ENCODE measurements at regions not wholly inside any gene's neighbourhood (a gene's known extent, or its start where the extent isn't known, plus 50 kb on each side); places are given as distances from the start of the nearest gene placed in this dataset.

GRCh38 chr1:114227059-114227458 is 73.4 kb upstream of the SYT6 start:
- Histone ChIP-seq H2BK12ac (ENCODE audit: low read length) (no peak overlapping the region), H2BK120ac (ENCODE audit: insufficient read depth, low read length, poor library complexity) (no peak overlapping the region), H4K12ac (ENCODE audit: low read depth, low read length) (no peak overlapping the region), H3K4me3 (ENCODE audit: low read depth, low read length) (no peak overlapping the region), H3K4me1 (ENCODE audit: control insufficient read depth in 1 of 2, insufficient read depth in 2 of 2, low read length in 2 of 2) (no peaks in the 10 kb centered on the region), H4K8ac (ENCODE audit: low read depth, low read length) (no peak overlapping the region), H3K18ac (ENCODE audit: low read length) (no peak overlapping the region), H3K4ac (ENCODE audit: low read depth, low read length) (no peak overlapping the region), H3K27ac (ENCODE audit: low read depth, low read length) (no peak overlapping the region), H3K27me3 (ENCODE audit: insufficient read depth, low read length) (no peaks in the 10 kb centered on the region), H3K9me3 (ENCODE audit: insufficient read depth, low read depth, low read length) (peaks cover 2% of the 10 kb centered on the region), H3K14ac (ENCODE audit: low read length) (no peak overlapping the region), H2AK5ac (ENCODE audit: low read length) (no peak overlapping the region), H3K23ac (ENCODE audit: low read length) (no peak overlapping the region), H3K9ac (ENCODE audit: low read length) (no peak overlapping the region), H2AFZ (ENCODE audit: insufficient read depth, low read length, poor library complexity) (no peak overlapping the region), H4K91ac (ENCODE audit: low read depth, low read length) (no peak overlapping the region), H2BK5ac (ENCODE audit: low read depth, low read length, poor library complexity) (no peak overlapping the region), H3K79me1 (ENCODE audit: low read length) (no peaks in the 10 kb centered on the region), H3K36me3 (ENCODE audit: control insufficient read depth in 1 of 2, insufficient read depth in 2 of 2, low read length in 2 of 2) (no peaks in the 10 kb centered on the region), H3K4me2 (ENCODE audit: low read length) (no peak overlapping the region), H3K79me2 (ENCODE audit: control insufficient read depth, insufficient read depth, low read length, poor library complexity) (no peaks in the 10 kb centered on the region)
- DNase-seq: no peak
- no CpG with 5 or more reads among the region's 4 CpGs for WGBS (ENCODE audit: extremely low coverage, insufficient coverage, insufficient read length)

- Histone ChIP-seq H2BK12ac (ENCODE audit: low read length) (no peak overlapping the region), H3K79me1 (ENCODE audit: low read length) (no peaks in the 10 kb centered on the region), H3K27me3 (ENCODE audit: insufficient read depth, low read length) (no peaks in the 10 kb centered on the region), H3K23ac (ENCODE audit: low read length) (no peak overlapping the region), H2BK120ac (ENCODE audit: insufficient read depth, low read length, poor library complexity) (no peak overlapping the region), H4K12ac (ENCODE audit: low read depth, low read length) (no peak overlapping the region), H3K27ac (ENCODE audit: low read depth, low read length) (no peak overlapping the region), H3K36me3 (ENCODE audit: control insufficient read depth in 1 of 2, insufficient read depth in 2 of 2, low read length in 2 of 2) (no peaks in the 10 kb centered on the region), H3K79me2 (ENCODE audit: control insufficient read depth, insufficient read depth, low read length, poor library complexity) (no peaks in the 10 kb centered on the region), H2BK5ac (ENCODE audit: low read depth, low read length, poor library complexity) (no peak overlapping the region), H3K14ac (ENCODE audit: low read length) (no peak overlapping the region), H3K4me3 (ENCODE audit: low read depth, low read length) (no peak overlapping the region), H3K9ac (ENCODE audit: low read length) (no peak overlapping the region), H3K18ac (ENCODE audit: low read length) (no peak overlapping the region), H2AK5ac (ENCODE audit: low read length) (no peak overlapping the region), H3K4ac (ENCODE audit: low read depth, low read length) (no peak overlapping the region), H4K8ac (ENCODE audit: low read depth, low read length) (no peak overlapping the region), H3K9me3 (ENCODE audit: insufficient read depth, low read depth, low read length) (no peaks in the 10 kb centered on the region), H4K91ac (ENCODE audit: low read depth, low read length) (no peak overlapping the region), H3K4me1 (ENCODE audit: control insufficient read depth in 1 of 2, insufficient read depth in 2 of 2, low read length in 2 of 2) (no peaks in the 10 kb centered on the region), H2AFZ (ENCODE audit: insufficient read depth, low read length, poor library complexity) (no peak overlapping the region), H3K4me2 (ENCODE audit: low read length) (no peak overlapping the region)
- WGBS (ENCODE audit: extremely low coverage, insufficient coverage, insufficient read length): no CpG with 5 or more reads among the region's 7 CpGs
- DNase-seq: no peak
Measured at GRCh38 chr1:114224196-114224907, 70.7 kb upstream of the SYT6 start.

- Histone ChIP-seq H3K18ac (ENCODE audit: low read length) (no peak overlapping the region), H2BK5ac (ENCODE audit: low read depth, low read length, poor library complexity) (no peak overlapping the region), H3K9ac (ENCODE audit: low read length) (no peak overlapping the region), H3K4me1 (ENCODE audit: control insufficient read depth in 1 of 2, insufficient read depth in 2 of 2, low read length in 2 of 2) (no peaks in the 10 kb centered on the region), H3K4me2 (ENCODE audit: low read length) (no peak overlapping the region), H3K79me2 (ENCODE audit: control insufficient read depth, insufficient read depth, low read length, poor library complexity) (no peaks in the 10 kb centered on the region), H4K8ac (ENCODE audit: low read depth, low read length) (no peak overlapping the region), H2AK5ac (ENCODE audit: low read length) (no peak overlapping the region), H3K4ac (ENCODE audit: low read depth, low read length) (no peak overlapping the region), H3K23ac (ENCODE audit: low read length) (no peak overlapping the region), H3K27me3 (ENCODE audit: insufficient read depth, low read length) (no peaks in the 10 kb centered on the region), H3K36me3 (ENCODE audit: control insufficient read depth in 1 of 2, insufficient read depth in 2 of 2, low read length in 2 of 2) (no peaks in the 10 kb centered on the region), H3K27ac (ENCODE audit: low read depth, low read length) (no peak overlapping the region), H2AFZ (ENCODE audit: insufficient read depth, low read length, poor library complexity) (no peak overlapping the region), H3K9me3 (ENCODE audit: insufficient read depth, low read depth, low read length) (peaks cover 4% of the 10 kb centered on the region), H3K4me3 (ENCODE audit: low read depth, low read length) (no peak overlapping the region), H3K79me1 (ENCODE audit: low read length) (no peaks in the 10 kb centered on the region), H2BK120ac (ENCODE audit: insufficient read depth, low read length, poor library complexity) (no peak overlapping the region), H3K14ac (ENCODE audit: low read length) (no peak overlapping the region), H4K12ac (ENCODE audit: low read depth, low read length) (no peak overlapping the region), H2BK12ac (ENCODE audit: low read length) (no peak overlapping the region), H4K91ac (ENCODE audit: low read depth, low read length) (no peak overlapping the region)
- no CpG with 5 or more reads among the region's 4 CpGs for WGBS (ENCODE audit: extremely low coverage, insufficient coverage, insufficient read length)
- DNase-seq: no peak
Measured at GRCh38 chr1:114222920-114223319, 69.3 kb upstream of the SYT6 start.

GRCh38 chr1:114219172-114219868 is 65.7 kb upstream of the SYT6 start:
- Histone ChIP-seq H3K23ac (ENCODE audit: low read length) (no peak overlapping the region), H3K27ac (ENCODE audit: low read depth, low read length) (no peak overlapping the region), H2BK5ac (ENCODE audit: low read depth, low read length, poor library complexity) (no peak overlapping the region), H2AFZ (ENCODE audit: insufficient read depth, low read length, poor library complexity) (no peak overlapping the region), H2BK12ac (ENCODE audit: low read length) (no peak overlapping the region), H3K79me2 (ENCODE audit: control insufficient read depth, insufficient read depth, low read length, poor library complexity) (no peaks in the 10 kb centered on the region), H3K4me3 (ENCODE audit: low read depth, low read length) (no peak overlapping the region), H3K36me3 (ENCODE audit: control insufficient read depth in 1 of 2, insufficient read depth in 2 of 2, low read length in 2 of 2) (no peaks in the 10 kb centered on the region), H4K12ac (ENCODE audit: low read depth, low read length) (no peak overlapping the region), H3K4ac (ENCODE audit: low read depth, low read length) (no peak overlapping the region), H2AK5ac (ENCODE audit: low read length) (no peak overlapping the region), H3K4me2 (ENCODE audit: low read length) (no peak overlapping the region), H3K18ac (ENCODE audit: low read length) (no peak overlapping the region), H4K8ac (ENCODE audit: low read depth, low read length) (no peak overlapping the region), H2BK120ac (ENCODE audit: insufficient read depth, low read length, poor library complexity) (no peak overlapping the region), H3K4me1 (ENCODE audit: control insufficient read depth in 1 of 2, insufficient read depth in 2 of 2, low read length in 2 of 2) (no peaks in the 10 kb centered on the region), H3K79me1 (ENCODE audit: low read length) (no peaks in the 10 kb centered on the region), H3K9me3 (ENCODE audit: insufficient read depth, low read depth, low read length) (peaks cover 4% of the 10 kb centered on the region), H3K27me3 (ENCODE audit: insufficient read depth, low read length) (no peaks in the 10 kb centered on the region), H3K9ac (ENCODE audit: low read length) (no peak overlapping the region), H4K91ac (ENCODE audit: low read depth, low read length) (no peak overlapping the region), H3K14ac (ENCODE audit: low read length) (no peak overlapping the region)
- DNase-seq: no peak
- no CpG with 5 or more reads among the region's 7 CpGs for WGBS (ENCODE audit: extremely low coverage, insufficient coverage, insufficient read length)

Data from trophoblast cell (in vitro differentiated cells and primary cell).